Erythroblast (primary cell): ENCODE measurements at regions not wholly inside any gene's neighbourhood (a gene's known extent, or its start where the extent isn't known, plus 50 kb on each side); places are given as distances from the start of the nearest gene placed in this dataset.

ENCODE experiments used
- DNase-seq, 2 experiments: peaks; one replicate each; lab custom pipeline; 2025; lab: John Stamatoyannopoulos, UW
- GATA1 ChIP-seq: IDR thresholded peaks from 2 replicates; pipeline ENCODE4 v1.6.1; 2011; ENCODE audit warnings: low read depth, mild to moderate bottlenecking, control low read depth, low read length, moderate library complexity
- POLR2A ChIP-seq: IDR thresholded peaks from 2 replicates; pipeline ENCODE4 v1.6.1; 2011; ENCODE audit warnings: mild to moderate bottlenecking, low read length

DNA sequence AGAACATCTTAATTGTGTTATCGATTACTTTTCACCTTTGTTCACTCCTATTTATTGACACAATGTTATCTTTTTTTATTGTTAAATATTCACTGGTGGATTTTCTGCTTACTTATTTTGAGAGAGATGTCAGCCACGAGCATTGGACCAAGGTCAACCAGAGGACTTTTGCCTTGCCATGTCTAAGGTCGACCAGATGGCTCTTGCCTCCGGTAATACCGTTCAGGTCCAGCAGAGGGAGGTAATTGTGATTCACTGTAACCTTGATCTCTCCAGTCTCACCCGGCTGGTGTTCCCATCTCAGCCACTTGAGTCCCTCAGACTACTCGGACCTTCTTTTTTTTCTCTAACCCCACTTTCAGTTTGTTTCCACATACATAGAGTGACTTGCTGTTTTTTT, 1438.1 kb downstream of the UQCRFS1 start:
- DNase-seq: peak; percentile 58 to 59

DNA sequence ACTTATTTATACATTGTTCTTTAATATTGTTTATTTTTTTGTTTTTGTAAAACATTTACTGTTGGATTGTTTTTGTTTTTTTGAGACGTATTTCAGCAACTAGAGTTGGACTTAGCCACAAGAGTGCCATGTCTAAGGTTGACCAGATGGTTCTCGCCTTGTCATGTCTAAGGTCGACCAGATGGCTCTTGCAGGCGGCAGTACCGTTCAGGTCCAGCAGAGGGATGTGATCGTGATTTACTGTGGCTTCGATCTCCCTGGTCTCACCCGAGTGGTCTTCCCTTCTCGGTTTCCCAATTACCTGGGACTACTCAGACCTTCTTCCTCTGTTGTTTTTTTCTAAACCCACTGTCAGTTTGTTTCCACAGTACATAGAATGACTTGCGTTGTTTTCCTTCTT, 1438.6 kb downstream of the UQCRFS1 start:
- peak; percentile 22 to 24 for DNase-seq
- TF ChIP-seq GATA1 (no peak), POLR2A (no peak)

More for the DNA sequence above, 1438.1 kb downstream of the UQCRFS1 start:
- no peak for TF ChIP-seq POLR2A
- TF ChIP-seq GATA1: no peak

DNA sequence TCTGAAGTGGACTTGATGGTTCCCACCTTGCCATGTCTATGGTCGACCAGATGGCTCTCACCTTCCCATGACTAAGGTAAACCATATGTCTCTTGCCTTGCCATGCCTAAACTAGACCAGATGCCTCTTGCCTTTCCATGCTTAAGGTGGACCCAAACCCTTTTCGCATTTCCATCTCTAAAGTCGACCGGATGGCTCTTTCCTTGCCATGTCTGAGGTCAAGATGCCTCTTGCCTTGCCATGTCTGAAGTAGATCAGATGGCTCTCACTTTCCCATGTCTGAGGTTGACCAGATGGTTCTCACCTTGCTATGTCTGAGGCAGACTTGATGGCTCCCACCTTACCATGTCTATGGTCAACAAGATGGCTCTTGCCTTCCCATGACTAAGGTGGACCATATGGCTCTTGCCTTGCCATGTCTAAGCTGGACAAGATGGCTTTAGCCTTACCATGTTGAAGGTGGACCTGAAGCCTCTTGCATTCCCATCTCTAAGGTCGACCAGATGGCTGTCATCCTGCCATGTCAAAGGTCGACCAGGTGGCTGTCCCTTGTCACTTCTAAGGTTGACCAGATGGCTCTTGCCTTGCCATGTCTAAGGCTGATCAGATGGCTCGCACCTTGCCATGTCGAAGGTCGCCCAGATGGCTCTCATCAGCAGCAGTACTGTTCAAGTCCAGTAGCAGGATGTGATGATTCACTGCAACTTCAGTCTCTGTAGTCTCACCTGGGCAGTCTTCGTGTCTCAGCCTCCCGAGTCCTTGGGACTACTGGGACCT, 1439.4 kb downstream of the UQCRFS1 start:
- peak in 1 of 2 experiments; percentile 1 for DNase-seq
- no peak for TF ChIP-seq GATA1
- no peak for TF ChIP-seq POLR2A

DNA sequence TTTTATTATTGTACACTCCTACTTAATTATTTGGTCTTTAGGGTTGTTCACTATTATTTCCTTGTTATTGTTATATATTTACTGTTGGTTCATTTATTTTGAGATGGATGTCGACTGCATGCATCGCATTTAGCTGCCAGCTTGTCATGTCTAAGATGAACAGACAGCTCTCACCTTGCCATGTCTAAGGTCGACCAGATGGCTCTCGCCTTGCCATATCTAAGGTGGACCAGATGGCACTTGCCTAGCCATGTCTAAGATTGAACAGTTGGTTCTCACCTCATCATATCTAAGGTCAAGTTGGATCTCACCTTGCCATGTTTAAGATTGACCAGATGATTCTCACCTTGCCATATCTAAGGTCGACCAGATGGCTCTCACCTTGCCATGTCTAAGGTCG, 1440.9 kb downstream of the UQCRFS1 start:
- TF ChIP-seq POLR2A: no peak
- no peak for TF ChIP-seq GATA1
- no peak for DNase-seq

DNA sequence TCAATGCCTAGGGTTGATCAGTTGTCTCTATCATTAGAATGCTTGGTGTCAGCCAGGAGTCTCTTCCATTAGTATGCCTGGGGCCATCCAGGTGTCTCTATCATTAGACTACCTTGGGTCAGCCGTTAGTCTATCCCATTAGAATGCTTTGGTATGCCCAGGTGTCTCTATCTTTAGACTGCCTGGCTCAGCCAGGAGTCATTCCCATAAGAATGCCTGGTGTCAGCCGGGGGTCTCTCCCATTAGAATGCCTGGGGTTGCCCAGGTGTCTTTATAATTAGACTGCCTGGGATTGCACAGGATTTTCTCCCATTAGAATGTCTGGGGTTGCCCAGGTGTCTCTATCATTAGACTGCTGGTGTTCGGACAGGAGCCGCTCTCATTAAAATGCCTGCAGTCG, 1442.9 kb downstream of the UQCRFS1 start:
- no peak for TF ChIP-seq POLR2A
- no peak for TF ChIP-seq GATA1
- no peak for DNase-seq

DNA sequence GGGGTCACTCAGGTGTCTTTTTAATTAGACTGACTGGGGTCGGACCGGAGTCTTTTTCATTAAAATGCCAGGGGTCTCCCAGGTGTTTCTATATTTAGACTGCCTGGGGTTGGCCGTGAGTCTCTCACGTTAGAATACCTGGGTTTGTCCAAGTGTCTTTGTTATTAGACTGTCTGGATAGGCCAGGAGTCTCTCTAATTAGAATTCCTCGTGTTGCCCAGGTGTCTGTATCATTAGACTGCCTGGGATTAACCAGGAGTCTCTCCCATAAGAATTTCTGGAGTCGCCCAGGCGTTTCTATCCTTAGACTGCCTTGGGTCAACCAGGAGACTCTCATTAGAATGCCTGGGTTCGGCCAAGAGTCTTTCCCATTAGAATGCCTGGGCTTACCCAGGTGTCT, 1445.7 kb downstream of the UQCRFS1 start:
- no peak for DNase-seq
- TF ChIP-seq POLR2A (no peak), GATA1 (no peak)

DNA sequence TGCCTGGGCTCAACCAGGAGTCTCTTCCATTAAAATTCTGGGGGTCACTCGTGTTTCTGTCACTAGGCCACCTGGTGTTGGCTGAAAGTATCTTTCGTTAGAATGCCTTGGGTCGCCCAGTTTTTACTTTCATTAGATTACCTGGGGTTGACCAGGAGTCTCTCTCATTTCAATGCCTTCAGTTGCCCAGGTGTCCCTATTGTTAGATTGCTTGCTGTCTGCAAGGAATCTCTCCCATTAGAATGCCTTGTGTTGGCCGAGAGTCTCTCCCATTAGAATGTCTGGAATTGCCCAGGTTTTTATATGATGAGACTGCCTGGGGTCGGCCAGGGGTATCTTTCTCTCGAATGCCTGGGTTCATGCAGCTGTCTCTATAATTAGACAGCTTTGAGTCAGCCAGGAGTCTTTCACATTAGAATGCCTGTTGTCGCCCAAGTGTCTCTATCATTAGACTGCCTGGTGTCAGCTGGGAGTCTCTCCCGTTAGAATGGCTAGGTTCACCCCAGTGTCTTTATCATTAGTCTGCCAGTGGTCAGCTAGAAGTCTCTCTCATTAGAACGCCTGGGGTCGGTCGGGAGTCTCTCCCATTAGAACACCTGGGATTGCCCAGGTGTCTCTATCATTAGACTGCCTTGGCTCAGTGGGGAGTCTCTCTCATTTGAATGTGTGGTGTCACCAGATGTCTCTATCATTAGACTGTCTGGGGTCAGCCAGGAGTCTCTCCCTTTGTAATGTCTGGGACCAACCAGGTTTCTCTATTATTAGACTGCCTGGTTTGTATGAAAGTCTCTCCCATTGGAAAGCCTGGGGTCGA, 1446.8 kb downstream of the UQCRFS1 start:
- no peak for TF ChIP-seq GATA1
- TF ChIP-seq POLR2A: no peak
- no peak for DNase-seq

DNA sequence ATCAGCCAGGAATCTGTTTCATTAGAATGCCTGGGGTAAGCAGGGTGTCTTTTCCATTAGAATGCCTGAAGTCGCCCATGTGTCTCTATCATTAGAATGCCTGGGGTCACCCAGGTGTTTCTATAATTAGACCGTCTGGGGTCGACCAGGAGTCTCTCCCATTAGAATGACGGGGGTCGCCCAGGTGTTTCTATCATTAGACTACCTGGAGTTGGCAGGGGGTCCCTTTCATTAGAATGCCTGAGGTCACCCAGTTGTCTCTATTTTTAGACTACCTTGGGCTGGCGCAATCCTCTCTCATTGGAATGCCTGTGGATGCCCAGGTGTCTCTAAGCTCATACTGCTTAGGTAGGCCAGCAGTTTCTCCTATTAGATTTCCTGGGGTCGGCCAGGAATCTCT, 1447.6 kb downstream of the UQCRFS1 start:
- TF ChIP-seq POLR2A (no peak), GATA1 (no peak)
- DNase-seq: no peak

DNA sequence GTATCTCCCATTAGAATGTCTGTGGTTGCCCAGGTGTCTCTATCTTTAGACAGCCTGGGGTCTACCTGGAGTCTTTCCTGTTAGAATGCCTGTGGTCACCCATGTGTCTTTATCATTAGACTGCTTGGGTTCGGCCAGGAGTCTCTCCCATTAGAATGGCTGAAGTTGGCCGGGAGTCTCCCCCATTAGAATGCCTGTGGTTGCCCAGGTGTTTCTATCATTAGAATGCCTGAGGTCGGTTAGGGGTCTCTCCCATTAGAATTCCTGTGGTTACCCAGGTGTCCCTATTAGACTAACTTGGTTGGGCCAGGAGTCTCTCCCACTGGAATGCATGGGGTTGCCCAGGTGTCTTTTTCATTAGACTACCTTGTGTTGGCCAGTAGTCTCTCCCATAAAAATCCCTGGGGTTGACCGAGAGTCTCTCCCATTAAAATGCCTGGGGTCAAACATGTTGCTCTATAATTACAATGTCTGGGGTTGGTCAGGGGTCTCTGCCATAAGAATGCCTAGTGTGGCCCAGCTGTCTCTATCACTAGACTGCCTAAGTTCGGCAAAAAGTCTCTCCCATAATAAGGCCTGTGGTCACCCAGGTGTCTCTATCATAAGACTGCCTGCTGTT, 1448.7 kb downstream of the UQCRFS1 start:
- no peak for TF ChIP-seq POLR2A
- no peak for TF ChIP-seq GATA1

DNA sequence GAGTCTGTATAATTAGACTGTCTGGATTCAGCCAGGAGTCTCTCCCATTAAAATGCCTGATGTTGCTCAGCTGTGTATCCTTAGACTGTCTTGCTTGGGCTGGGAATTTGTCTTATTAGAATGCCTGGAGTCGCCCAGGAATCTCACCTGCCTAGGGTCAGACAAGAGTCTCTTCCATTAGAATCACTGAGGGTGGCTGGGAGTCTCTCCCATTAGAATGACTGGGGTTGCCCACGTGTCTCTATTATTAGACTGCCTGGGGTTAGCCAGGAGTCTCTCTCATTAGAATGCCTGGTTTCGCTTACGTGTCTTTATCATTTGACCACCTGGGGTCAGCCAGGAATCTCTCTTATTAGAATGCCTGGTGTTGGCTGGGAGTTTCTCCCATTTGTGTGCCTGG, 1450.0 kb downstream of the UQCRFS1 start:
- no peak for DNase-seq
- TF ChIP-seq GATA1: no peak
- TF ChIP-seq POLR2A: no peak

More for the DNA sequence above, 1448.7 kb downstream of the UQCRFS1 start:
- DNase-seq: no peak

DNA sequence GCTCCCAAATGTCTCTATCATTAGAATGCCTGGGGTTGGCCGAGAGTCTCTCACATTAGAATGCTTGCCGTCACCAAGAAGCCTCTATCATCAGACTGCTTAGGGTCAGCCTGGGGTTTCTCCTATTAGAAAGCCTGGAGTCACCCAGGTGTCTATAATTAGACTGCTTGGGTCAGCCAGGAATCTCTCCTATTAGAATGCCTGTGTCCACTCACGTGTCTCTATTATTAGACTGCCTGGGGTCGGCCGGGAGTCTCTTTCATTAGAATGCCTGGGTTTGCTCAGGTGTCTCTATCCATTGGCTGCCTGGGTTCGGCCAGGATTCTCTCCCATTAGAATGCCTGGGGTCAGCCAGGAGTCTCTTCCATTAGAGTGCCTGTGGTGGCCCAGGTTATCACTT, 1453.1 kb downstream of the UQCRFS1 start:
- TF ChIP-seq POLR2A (no peak), GATA1 (no peak)
- no peak for DNase-seq

DNA sequence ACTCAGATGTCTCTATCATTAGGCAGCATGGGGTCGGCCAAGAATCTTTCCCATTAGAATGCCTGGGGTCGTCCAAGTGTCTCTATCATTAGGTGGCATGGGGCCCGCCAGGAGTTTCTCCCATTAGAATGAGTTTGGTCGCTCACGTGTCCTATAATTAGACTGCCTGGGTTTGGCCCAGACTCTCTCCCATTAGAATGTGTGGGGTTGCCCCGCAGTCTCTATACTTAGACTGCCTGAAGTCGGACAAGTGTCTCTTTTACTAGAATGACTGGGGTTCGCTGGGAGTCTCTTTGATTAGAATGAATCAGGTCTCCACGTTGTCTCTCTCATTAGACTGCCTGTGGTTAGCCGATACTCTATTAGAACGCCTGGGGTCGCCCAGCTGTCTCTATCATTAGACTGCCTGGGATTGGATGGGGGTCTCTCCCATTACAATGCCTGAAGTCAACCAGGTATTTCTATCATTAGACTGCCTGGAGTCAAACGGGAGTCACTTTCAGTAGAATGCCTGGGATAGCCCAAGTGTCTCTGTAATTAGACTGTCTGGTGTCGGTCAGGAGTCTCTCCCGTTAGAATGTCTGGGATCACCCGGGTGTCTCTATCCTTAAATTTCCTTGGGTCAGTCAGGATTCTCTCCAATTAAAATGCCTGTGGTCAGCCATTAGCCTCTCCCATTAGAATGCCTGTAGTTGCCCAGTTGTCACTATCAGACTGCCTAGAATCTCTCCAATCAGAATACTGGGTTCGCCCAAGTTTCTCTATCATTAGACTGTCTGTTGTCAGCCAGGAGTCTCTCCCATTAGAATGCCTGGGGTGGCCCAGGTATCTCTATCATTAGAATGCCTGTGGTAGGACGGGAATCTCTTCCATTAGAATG, 1454.1 kb downstream of the UQCRFS1 start:
- no peak for DNase-seq
- TF ChIP-seq POLR2A (no peak), GATA1 (no peak)

DNA sequence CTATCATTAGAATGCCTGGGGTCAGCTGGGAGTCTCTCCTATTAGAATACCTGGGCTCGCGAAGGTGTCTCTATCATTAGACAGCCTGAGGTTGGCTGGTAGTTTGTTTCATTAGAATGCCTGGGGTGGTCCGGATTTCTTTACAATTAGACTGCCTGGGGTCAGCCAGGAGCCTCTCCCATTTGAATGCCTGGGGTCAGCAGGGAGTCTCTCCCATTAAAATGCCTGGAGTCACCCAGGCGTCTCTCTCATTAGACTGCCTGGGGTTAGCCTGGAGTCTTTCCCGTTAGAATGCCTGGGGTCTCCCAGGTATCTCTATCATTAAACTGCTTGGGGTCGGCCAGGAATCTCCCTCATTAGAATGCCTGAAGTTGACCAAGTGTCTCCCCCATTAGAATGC, 1458.3 kb downstream of the UQCRFS1 start:
- TF ChIP-seq GATA1 (no peak), POLR2A (no peak)
- no peak for DNase-seq
